GM23338 (cell line): ENCODE measurements at regions not wholly inside any gene's neighbourhood (a gene's known extent, or its start where the extent isn't known, plus 50 kb on each side); places are given as distances from the start of the nearest gene placed in this dataset.
"Not testable (repeated sequence)": the region's sequence is repeated elsewhere in the genome, so short reads cannot be mapped to it uniquely, and the experiment has no call there.

Experiments
- ATAC-seq: fragments of 200-7000 bp; cut with Tn5 transposase; 3 replicates; pipeline ENCODE4 v1.9.1; 2020
- DNase-seq: peaks from one replicate; pipeline ENCODE4 v3.0.0-alpha.2; 2015; ENCODE audit warnings: low spot score
- H2AFZ ChIP-seq: fragments of 200-600 bp; sonication (generic); 2 replicates; pipeline ENCODE4 v1.8.0; 2016; ENCODE audit warnings: antibody characterized with exemption, mild to moderate bottlenecking, moderate library complexity
- H3F3A ChIP-seq: fragments of 200-600 bp; sonication (generic); replicated peaks from 2 replicates; pipeline ENCODE4 v1.8.0; 2017; ENCODE audit warnings: antibody characterized with exemption, mixed run types, low read depth
- H3K27ac ChIP-seq: fragments of 200-600 bp; sonication (generic); 2 replicates; pipeline ENCODE4 v1.6.1; 2016; ENCODE audit warnings: low read depth
- H3K27me3 ChIP-seq: fragments of 200-600 bp; sonication (generic); 2 replicates; pipeline ENCODE4 v1.8.0; 2016; ENCODE audit warnings: mild to moderate bottlenecking, mixed run types, moderate library complexity; ENCODE audit not compliant: insufficient read depth
- H3K36me3 ChIP-seq: fragments of 200-600 bp; sonication (generic); 2 replicates; pipeline ENCODE4 v1.8.0; 2016; ENCODE audit warnings: mild to moderate bottlenecking; ENCODE audit not compliant: insufficient read depth
- H3K4me1 ChIP-seq: fragments of 200-600 bp; sonication (generic); 2 replicates; pipeline ENCODE4 v1.8.0; 2016; ENCODE audit warnings: mild to moderate bottlenecking, moderate library complexity; ENCODE audit not compliant: insufficient read depth
- H3K4me2 ChIP-seq: fragments of 200-600 bp; sonication (generic); 2 replicates; pipeline ENCODE4 v1.7.1; 2017; ENCODE audit warnings: mixed run types
- H3K4me3 ChIP-seq: fragments of 200-600 bp; sonication (generic); 2 replicates; pipeline ENCODE4 v1.6.1; 2016; ENCODE audit warnings: mixed run types
- H3K79me2 ChIP-seq: fragments of 200-600 bp; sonication (generic); replicated peaks from 2 replicates; pipeline ENCODE4 v1.8.0; 2017; ENCODE audit warnings: mild to moderate bottlenecking; ENCODE audit not compliant: insufficient read depth
- H3K9me2 ChIP-seq: fragments of 200-600 bp; sonication (generic); 2 replicates; pipeline ENCODE4 v1.8.0; 2017; ENCODE audit not compliant: insufficient read depth
- H4K20me1 ChIP-seq: fragments of 200-600 bp; sonication (generic); replicated peaks from 2 replicates; pipeline ENCODE4 v1.8.0; 2017; ENCODE audit warnings: mild to moderate bottlenecking; ENCODE audit not compliant: insufficient read depth
- H3K27ac Mint-ChIP-seq: 2 replicates; pipeline ENCODE4 v1.8.0; 2020; ENCODE audit warnings: inconsistent platforms, mild to moderate bottlenecking, moderate library complexity, mixed read lengths
- H3K27me3 Mint-ChIP-seq: 3 replicates; pipeline ENCODE4 v1.8.0; 2022; ENCODE audit warnings: low read depth, mild to moderate bottlenecking, moderate library complexity, mixed read lengths, inconsistent platforms; ENCODE audit not compliant: insufficient read depth, poor library complexity
- H3K36me3 Mint-ChIP-seq: 3 replicates; pipeline ENCODE4 v1.8.0; 2021; ENCODE audit warnings: low read depth, mild to moderate bottlenecking, inconsistent platforms, moderate library complexity, mixed read lengths
- H3K4me1 Mint-ChIP-seq: 3 replicates; pipeline ENCODE4 v1.8.0; 2020; ENCODE audit warnings: mild to moderate bottlenecking, inconsistent platforms, mixed read lengths
- H3K4me3 Mint-ChIP-seq: 3 replicates; pipeline ENCODE4 v1.8.0; 2021; ENCODE audit warnings: moderate library complexity, mild to moderate bottlenecking, inconsistent platforms, mixed read lengths
- H3K9me3 Mint-ChIP-seq: 3 replicates; pipeline ENCODE4 v1.8.0; 2020; ENCODE audit warnings: moderate library complexity, mild to moderate bottlenecking, inconsistent platforms, mixed read lengths
- CTCF ChIP-seq, 2 experiments: fragments of 200-600 bp in 1 of 2; sonication (generic) in 1 of 2; conservative IDR thresholded peaks; 2 replicates each; pipeline versions ENCODE4 v1.5.1 to v1.6.1; 2016 to 2017; ENCODE audit warnings: antibody characterized with exemption in 2 of 2, low read depth in 2 of 2, mild to moderate bottlenecking in 2 of 2, moderate library complexity in 1 of 2

GRCh38 chr22:16911340-16911739 is 86.1 kb upstream of the XKR3 start:
- H3K9me2 ChIP-seq, H3K4me3 Mint-ChIP-seq, H3K79me2 ChIP-seq, H3K4me1 Mint-ChIP-seq, H3K4me2 ChIP-seq, H4K20me1 ChIP-seq, H3K27me3 Mint-ChIP-seq, H3K27me3 ChIP-seq, H3K27ac ChIP-seq, H3K4me3 ChIP-seq, H3K4me1 ChIP-seq, ATAC-seq, H3K27ac Mint-ChIP-seq, H2AFZ ChIP-seq, H3K36me3 ChIP-seq, H3K36me3 Mint-ChIP-seq, H3F3A ChIP-seq: not testable (repeated sequence)
- peak in 1 of 2 experiments; percentile 64; a peak in 2 of 4 replicates for TF ChIP-seq CTCF (conservative IDR thresholded peaks at IDR 0.05; ENCODE audit: low read depth in 2 of 2)
- peaks cover 61% of the 10 kb centered on the region for H3K9me3 Mint-ChIP-seq
- peak; percentile 13 for DNase-seq

GRCh38 chr22:16902051-16902450 is 76.8 kb upstream of the XKR3 start:
- not testable (repeated sequence) for H3K4me2 ChIP-seq, H3K4me3 Mint-ChIP-seq, H3K36me3 ChIP-seq, H3K4me1 ChIP-seq, H4K20me1 ChIP-seq, H3K79me2 ChIP-seq, H3K27ac ChIP-seq, H3K4me1 Mint-ChIP-seq, H3K4me3 ChIP-seq, H3K27me3 Mint-ChIP-seq, H3K27me3 ChIP-seq, DNase-seq, H2AFZ ChIP-seq, H3F3A ChIP-seq, ATAC-seq, H3K27ac Mint-ChIP-seq, H3K9me2 ChIP-seq, H3K36me3 Mint-ChIP-seq
- H3K9me3 Mint-ChIP-seq, result peaks cover 28% of the 10 kb centered on the region

GRCh38 chr22:16901579-16901978 is 76.4 kb upstream of the XKR3 start:
- not testable (repeated sequence) for H3K9me2 ChIP-seq, H3K36me3 Mint-ChIP-seq, H3K4me1 Mint-ChIP-seq, H3K27ac Mint-ChIP-seq, DNase-seq, H3K4me1 ChIP-seq, H3K79me2 ChIP-seq, H3K27me3 Mint-ChIP-seq, H3K27ac ChIP-seq, H3K4me3 ChIP-seq, H3F3A ChIP-seq, H2AFZ ChIP-seq, H3K4me3 Mint-ChIP-seq, H3K27me3 ChIP-seq, H4K20me1 ChIP-seq, H3K4me2 ChIP-seq, ATAC-seq, H3K36me3 ChIP-seq
- H3K9me3 Mint-ChIP-seq, result peaks cover 23% of the 10 kb centered on the region

GRCh38 chr22:16899358-16899757 is 74.1 kb upstream of the XKR3 start:
- not testable (repeated sequence) for ATAC-seq, H3K79me2 ChIP-seq
- H3K9me3 Mint-ChIP-seq, result peaks cover 22% of the 10 kb centered on the region

GRCh38 chr22:16897365-16897764 is 72.2 kb upstream of the XKR3 start:
- H3K27ac ChIP-seq, H3K4me3 Mint-ChIP-seq, H3K27me3 Mint-ChIP-seq, H3K9me2 ChIP-seq, H3K4me1 ChIP-seq, H4K20me1 ChIP-seq, H3K4me1 Mint-ChIP-seq, H3K4me3 ChIP-seq, ATAC-seq, H3K27ac Mint-ChIP-seq, H3K4me2 ChIP-seq, H3F3A ChIP-seq, H3K27me3 ChIP-seq, H3K36me3 Mint-ChIP-seq, H3K36me3 ChIP-seq, DNase-seq, H2AFZ ChIP-seq, H3K79me2 ChIP-seq: not testable (repeated sequence)
- H3K9me3 Mint-ChIP-seq, result peaks cover 26% of the 10 kb centered on the region

More at GRCh38 chr22:16899358-16899757, 74.1 kb upstream of the XKR3 start:
- H3K4me3 ChIP-seq, H2AFZ ChIP-seq, H3K4me1 ChIP-seq, H3F3A ChIP-seq, H3K27me3 ChIP-seq, H3K27ac Mint-ChIP-seq, H3K36me3 Mint-ChIP-seq, DNase-seq, H3K4me1 Mint-ChIP-seq, H3K4me3 Mint-ChIP-seq, H3K27ac ChIP-seq, H3K36me3 ChIP-seq, H4K20me1 ChIP-seq, H3K27me3 Mint-ChIP-seq, H3K4me2 ChIP-seq, H3K9me2 ChIP-seq: not testable (repeated sequence)
